ENCODE measurements at regions not wholly inside any gene's neighbourhood (a gene's known extent, or its start where the extent isn't known, plus 50 kb on each side); places are given as distances from the start of the nearest gene placed in this dataset.

- no peak for DNase-seq (ENCODE audit: low read depth)
Observed at GRCh38 chr4:54493862-54494261, 163.9 kb upstream of the KIT start.

- no peak for DNase-seq (ENCODE audit: low read depth)
Observed at GRCh38 chr4:54495091-54495490, 162.7 kb upstream of the KIT start.

GRCh38 chr4:54495641-54496040 is 162.1 kb upstream of the KIT start:
- DNase-seq (ENCODE audit: low read depth) = no peak

DNA sequence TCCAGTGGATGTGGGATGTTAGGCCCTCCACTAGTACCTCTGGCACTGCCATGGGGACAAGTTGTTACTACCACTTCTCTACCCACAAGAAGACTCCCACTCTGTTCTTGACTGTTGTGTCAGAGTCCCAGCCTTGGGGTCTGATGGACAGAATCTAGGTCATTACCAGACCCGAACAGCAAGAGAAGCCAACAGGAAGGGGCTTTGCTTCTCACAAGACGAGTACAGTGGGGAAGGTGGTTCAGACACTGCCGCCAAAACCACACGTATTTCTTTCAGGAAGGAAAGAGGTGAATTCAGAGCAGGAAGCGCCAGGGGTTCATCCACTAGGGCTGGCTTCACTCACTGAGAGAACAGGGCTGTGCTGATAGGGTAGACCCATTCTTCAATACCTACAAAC is 161.3 kb upstream of the KIT start:
- DNase-seq (ENCODE audit: low read depth) = no peak

- no peak for DNase-seq (ENCODE audit: low read depth)
Observed at GRCh38 chr4:54497947-54498346, 159.8 kb upstream of the KIT start.

GRCh38 chr4:54498661-54499111 is 159.1 kb upstream of the KIT start:
- peak; percentile 93 for DNase-seq (ENCODE audit: low read depth)

DNA sequence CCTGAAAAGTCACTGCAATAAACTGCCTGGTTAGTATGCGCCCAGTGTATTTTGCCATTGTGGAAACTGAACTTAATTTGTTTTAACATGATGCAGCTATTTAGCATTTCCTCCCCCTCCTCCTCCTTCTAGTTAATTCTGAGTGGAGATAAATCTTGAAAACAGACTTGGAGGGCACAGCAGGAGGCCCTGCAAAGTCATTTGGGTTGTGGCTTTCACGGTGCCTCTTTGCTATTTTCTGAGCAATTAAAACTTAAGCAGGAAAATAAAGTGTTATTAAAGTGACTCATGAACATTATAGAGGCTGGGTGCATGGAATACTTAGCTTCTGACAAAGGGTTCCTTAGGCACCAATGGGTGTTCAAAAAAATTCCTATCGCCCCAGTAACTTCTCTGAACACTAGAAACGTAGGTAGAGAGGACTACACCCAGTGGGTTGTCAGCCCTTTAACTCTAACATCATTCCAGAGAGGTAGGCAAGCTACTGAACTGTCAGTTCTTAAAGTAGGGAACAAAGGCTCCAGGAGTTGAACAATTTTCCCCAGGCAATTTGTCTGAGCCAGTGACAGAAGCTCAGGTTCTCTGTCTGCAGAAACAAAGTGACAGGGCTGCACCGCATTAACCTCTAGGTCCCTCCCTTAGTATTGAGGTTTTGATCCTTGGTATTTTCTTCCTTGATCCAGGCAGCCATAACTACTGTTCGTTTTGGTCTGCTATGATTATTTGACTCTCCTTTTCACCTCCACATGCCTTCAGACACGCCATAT is 158.3 kb upstream of the KIT start:
- peak; percentile 45 for DNase-seq (ENCODE audit: low read depth)

GRCh38 chr4:54505362-54505761 is 152.4 kb upstream of the KIT start:
- no peak for DNase-seq (ENCODE audit: low read depth)

DNA sequence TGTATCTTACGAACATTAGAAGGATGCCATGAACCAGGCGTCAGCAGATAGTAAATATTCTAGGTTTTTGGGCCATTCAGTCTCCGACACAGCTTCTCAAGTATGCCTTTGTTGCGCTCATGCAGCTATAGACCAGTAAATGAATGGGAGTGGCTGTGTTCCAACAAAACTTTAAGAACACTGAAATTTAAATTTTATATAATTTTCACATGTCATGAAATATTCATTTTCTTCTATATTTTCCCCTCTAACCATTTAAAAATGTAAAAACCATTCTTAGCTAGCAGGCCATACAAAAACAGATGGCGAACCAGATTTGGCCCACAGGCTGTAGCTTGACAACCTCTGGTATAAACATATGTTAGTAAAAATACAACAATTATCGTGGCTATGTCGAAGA is 151.8 kb upstream of the KIT start:
- no peak for DNase-seq (ENCODE audit: low read depth)

DNA sequence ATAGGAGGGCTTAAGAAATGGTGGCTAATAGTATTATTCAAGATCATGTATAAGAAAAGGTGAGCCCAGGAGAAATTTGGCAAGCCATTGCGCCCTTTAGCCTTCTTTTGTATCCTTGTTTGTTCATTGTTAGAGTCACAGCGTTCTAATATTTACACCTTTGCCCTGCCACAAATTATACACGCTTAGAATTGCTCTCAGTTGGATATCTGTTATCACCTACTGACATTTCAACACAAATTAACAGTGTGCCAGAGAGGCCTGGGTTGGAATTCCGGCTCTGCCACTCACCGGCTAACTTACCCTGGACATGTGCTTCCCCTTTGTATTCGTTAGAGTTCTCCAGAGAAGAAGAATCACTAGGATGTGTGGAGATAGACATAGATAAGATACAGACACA is 148.7 kb upstream of the KIT start:
- no peak for DNase-seq (ENCODE audit: low read depth)

DNA sequence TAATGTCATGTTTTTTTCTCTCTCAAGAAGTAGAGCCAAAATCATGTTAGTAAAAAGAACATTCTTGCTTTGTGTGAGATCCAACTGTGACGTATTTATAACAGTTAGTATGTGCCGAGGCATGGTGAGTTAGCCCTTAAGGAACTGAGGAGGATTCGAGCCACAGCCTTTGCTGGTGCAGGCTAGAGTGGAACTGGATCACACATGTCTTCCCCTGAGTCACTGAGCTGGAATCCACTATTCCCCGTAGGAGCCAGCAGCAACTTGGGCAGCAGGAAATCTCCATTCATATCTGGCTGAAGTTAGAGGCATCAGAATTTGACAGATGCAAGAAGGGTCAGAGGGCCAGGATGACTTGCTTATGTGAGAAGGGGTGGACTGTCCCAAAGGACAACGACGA is 144.6 kb upstream of the KIT start:
- peak; percentile 86 for DNase-seq (ENCODE audit: low read depth)

DNA sequence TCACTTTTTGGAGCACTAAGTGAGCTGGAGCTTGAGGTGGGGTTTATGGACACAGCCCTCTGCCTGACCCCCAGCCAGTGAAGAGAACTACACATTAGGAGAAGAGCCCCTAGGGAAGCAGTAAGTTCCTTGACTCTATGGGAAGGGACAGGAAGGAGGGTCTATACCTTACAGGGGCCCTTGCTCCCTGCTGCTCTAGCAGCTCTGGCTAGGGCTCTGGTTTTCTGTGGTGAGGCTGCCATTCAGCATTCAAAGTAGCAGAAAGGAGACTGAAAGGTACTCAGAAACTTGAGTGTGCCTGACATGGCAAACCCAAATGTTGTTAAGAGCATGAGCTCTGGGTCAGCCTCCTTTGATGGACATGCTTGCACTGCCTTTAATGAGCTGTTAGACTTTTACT is 144.0 kb upstream of the KIT start:
- DNase-seq (ENCODE audit: low read depth) = no peak

- peak; percentile 26 for DNase-seq (ENCODE audit: low read depth)
Observed at GRCh38 chr4:54516556-54517215, 141.1 kb upstream of the KIT start.

- no peak for DNase-seq (ENCODE audit: low read depth)
Observed at GRCh38 chr4:54517781-54518444, 139.8 kb upstream of the KIT start.

DNA sequence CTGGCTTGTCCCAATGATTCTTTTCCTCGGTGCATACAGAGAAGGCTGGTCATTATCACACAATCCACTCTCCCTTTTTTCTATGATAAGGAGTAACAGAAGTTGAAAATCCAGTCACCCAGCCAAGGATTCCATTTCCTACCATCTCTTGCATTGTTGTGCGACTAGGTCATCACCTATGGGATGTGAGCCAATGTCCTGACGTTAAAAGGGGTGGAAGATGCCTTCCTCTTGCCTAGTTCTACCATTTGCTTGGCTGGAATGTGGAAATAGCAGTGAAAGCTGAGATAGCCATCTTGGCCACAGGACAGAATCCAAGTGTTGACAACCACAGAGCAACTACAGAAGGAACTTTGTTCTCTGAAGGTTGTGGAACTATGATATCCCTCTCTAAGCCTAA is 132.2 kb upstream of the KIT start:
- DNase-seq (ENCODE audit: low read depth) = peak; percentile 85

GRCh38 chr4:54526560-54526959 is 131.2 kb upstream of the KIT start:
- no peak for DNase-seq (ENCODE audit: low read depth)

GRCh38 chr4:54527532-54527931 is 130.2 kb upstream of the KIT start:
- no peak for DNase-seq (ENCODE audit: low read depth)

DNA sequence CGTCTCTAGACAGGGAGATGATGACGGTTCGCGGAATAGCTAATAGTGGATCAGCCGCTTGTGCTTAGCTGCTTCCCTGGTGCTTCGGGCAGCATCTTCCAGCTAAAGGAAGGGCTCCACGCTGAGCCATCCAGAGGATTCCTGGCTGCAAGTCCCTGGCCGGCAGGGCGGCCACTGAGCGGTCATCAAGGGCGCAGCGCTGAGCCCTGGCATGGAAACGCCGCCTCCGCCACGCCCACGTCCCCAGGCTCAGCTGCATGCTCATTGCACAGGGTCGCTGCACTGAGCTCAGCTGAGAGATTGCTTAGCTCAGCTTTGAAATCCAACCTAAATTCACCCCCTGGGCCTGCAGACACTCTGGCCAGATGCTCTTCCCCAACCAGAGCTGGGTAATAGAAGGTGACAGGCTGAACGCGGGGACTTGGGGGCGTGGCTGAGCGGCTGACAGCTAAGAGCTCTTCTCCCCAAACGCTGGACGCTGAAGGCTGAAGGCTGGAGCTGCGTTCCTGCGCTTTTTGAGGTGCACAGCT is 118.2 kb upstream of the KIT start:
- peak; percentile 39 for DNase-seq (ENCODE audit: low read depth)

DNA sequence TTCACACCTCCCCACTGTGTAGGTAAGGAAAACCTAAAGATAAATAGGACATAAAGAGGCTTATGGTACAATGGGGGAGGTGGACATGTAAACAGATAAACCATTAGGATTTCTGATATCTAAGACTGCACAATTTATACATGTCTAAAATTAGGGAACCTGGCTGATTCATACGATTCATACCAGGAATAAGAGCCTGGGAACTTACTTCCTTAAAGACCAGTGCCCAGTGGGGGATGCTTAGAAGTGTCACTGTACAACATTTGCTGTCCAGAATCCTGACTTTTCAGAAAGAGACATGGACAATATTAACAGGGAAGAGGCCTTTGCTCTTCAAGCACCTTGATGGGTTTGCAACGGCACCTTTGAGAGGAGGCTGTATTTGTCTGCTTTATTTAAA is 116.8 kb upstream of the KIT start:
- DNase-seq (ENCODE audit: low read depth) = no peak

GRCh38 chr4:54541426-54542118 is 116.2 kb upstream of the KIT start:
- DNase-seq (ENCODE audit: low read depth) = no peak

- no peak for DNase-seq (ENCODE audit: low read depth)
Observed at GRCh38 chr4:54542119-54542438, 115.7 kb upstream of the KIT start.

GRCh38 chr4:54542540-54543041 is 115.2 kb upstream of the KIT start:
- DNase-seq (ENCODE audit: low read depth) = no peak
